Suprapubic skin (tissue), 4 donors: ENCODE measurements at regions not wholly inside any gene's neighbourhood (a gene's known extent, or its start where the extent isn't known, plus 50 kb on each side); places are given as distances from the start of the nearest gene placed in this dataset.

Experiments used
- CTCF ChIP-seq, 2 donors: fragments of 200-600 bp in 1 of 2; fragments of 450-650 bp in 1 of 2; sonication (generic) in 1 of 2; IDR thresholded peaks; one replicate each; pipeline ENCODE4 v1.5.1; 2016 to 2019; ENCODE audit warnings: antibody characterized with exemption in 2 of 2, mild to moderate bottlenecking in 1 of 2, moderate library complexity in 1 of 2
- EP300 ChIP-seq: sonication (generic); formaldehyde crosslinking; IDR thresholded peaks from one replicate; pipeline ENCODE4 v1.6.1; 2017; ENCODE audit warnings: antibody characterized with exemption
- POLR2AphosphoS5 ChIP-seq, 3 donors: sonication (generic); formaldehyde crosslinking; IDR thresholded peaks; one replicate each; pipeline ENCODE4 v1.6.1; 2017; ENCODE audit warnings: antibody characterized with exemption in 3 of 3

GRCh38 chr2:20897874-20898453 lies 75.1 kb upstream of the LDAH start:
- TF ChIP-seq CTCF (IDR thresholded peaks at IDR 0.05) (no peak), POLR2AphosphoS5 (IDR thresholded peaks at IDR 0.05) (no peak), EP300 (no peak)
